Right lobe of liver (tissue), 6 donors: ENCODE measurements at regions not wholly inside any gene's neighbourhood (a gene's known extent, or its start where the extent isn't known, plus 50 kb on each side); places are given as distances from the start of the nearest gene placed in this dataset.
A peak's percentile ranks its signal among the peaks of the same experiment; 100 is the strongest.

ENCODE experiments used
- ATAC-seq, 4 donors: fragments of 200-7000 bp; cut with Tn5 transposase; one replicate each; pipeline ENCODE4 v1.9.1; 2020; ENCODE audit warnings: mild to moderate bottlenecking in 4 of 4, moderate library complexity in 4 of 4
- DNase-seq, 3 donors: peaks; one replicate each; pipeline ENCODE4 v3.0.0-alpha.2; 2020
- H3K27ac ChIP-seq, 3 donors: fragments of 200-600 bp; one replicate each; pipeline ENCODE4 v1.8.0; 2022
- H3K27me3 ChIP-seq, 2 donors: fragments of 200-600 bp; one replicate each; pipeline ENCODE4 v1.8.0; 2022
- H3K36me3 ChIP-seq, 4 donors: fragments of 200-600 bp; sonication (generic) in 1 of 4; one replicate each; pipeline versions ENCODE4 v1.5.1 to v1.8.0; 2017 to 2022; ENCODE audit warnings: control low read depth in 1 of 4
- H3K4me1 ChIP-seq, 4 donors: fragments of 200-600 bp; sonication (generic) in 1 of 4; one replicate each; pipeline versions ENCODE4 v1.5.1 to v1.8.0; 2017 to 2022; ENCODE audit warnings: control low read depth in 1 of 4
- H3K4me3 ChIP-seq, 3 donors: fragments of 200-600 bp; one replicate each; pipeline ENCODE4 v1.8.0; 2022
- H3K9me3 ChIP-seq, 4 donors: fragments of 200-600 bp; sonication (generic) in 1 of 4; one replicate each; pipeline versions ENCODE4 v1.5.1 to v1.8.0; 2017 to 2022; ENCODE audit warnings: control low read depth in 1 of 4
- CTCF ChIP-seq, 4 donors: fragments of 200-600 bp in 3 of 4; fragments of 450-650 bp in 1 of 4; IDR thresholded peaks; one replicate each; pipeline versions ENCODE4 v1.5.1 to v1.8.0; 2016 to 2022; ENCODE audit warnings: antibody characterized with exemption in 4 of 4, mild to moderate bottlenecking in 2 of 4
- POLR2A ChIP-seq: fragments of 450-650 bp; IDR thresholded peaks from one replicate; pipeline ENCODE4 v1.6.1; 2017; ENCODE audit warnings: antibody characterized with exemption, mild to moderate bottlenecking
- WGBS: methylation state at CpG from one replicate; pipeline ENCODE4 v1.1.6; 2018; ENCODE audit warnings: low coverage, low lambda C conversion rate; ENCODE audit not compliant: insufficient coverage; ENCODE audit errors: missing lambda C conversion rate; 5-methylcytosine and 5-hydroxymethylcytosine counted together
- intact Hi-C, 2 donors: fragments of 100-400 bp; cut with DNase I; formaldehyde crosslinking; loops; one replicate each; pipeline versions ENCODE4 v1.11.2 to v1.14.1; 2022
- donor health status: DM: no; HTN: yes; CAD: no.
- donor health status: DM: no; HTN: no; CAD: no.
- donor health status: DM: no; HTN: no; CAD: no.
- donor health status: DM: no; HTN: yes; CAD: no.
- donor health status: DM: no; HTN: yes; CAD: no.

- H3K4me1 ChIP-seq, result no peaks in the 10 kb centered on the region
- ATAC-seq, result no peak
- intact Hi-C loops, result no loop called here
- H3K36me3 ChIP-seq, result no peaks in the 10 kb centered on the region
- 85% methylated on average over 1 of the region's 3 CpGs for WGBS
- H3K4me3 ChIP-seq, result no peak overlapping the region
- no peaks in the 10 kb centered on the region for H3K9me3 ChIP-seq
- no peak overlapping the region for H3K27ac ChIP-seq
- H3K27me3 ChIP-seq, result no peaks in the 10 kb centered on the region
- TF ChIP-seq POLR2A (no peak), CTCF (IDR thresholded peaks at IDR 0.05) (no peak)
- no peak for DNase-seq
These were observed 1057.2 kb upstream of the EDIL3 start for GRCh38 chr5:85441853-85442252.

- H3K36me3 ChIP-seq, result no peaks in the 10 kb centered on the region
- TF ChIP-seq POLR2A (no peak), CTCF (IDR thresholded peaks at IDR 0.05) (no peak)
- no peak for DNase-seq
- intact Hi-C loops, result no loop called here
- H3K27me3 ChIP-seq, result no peaks in the 10 kb centered on the region
- H3K9me3 ChIP-seq, result no peaks in the 10 kb centered on the region
- H3K4me1 ChIP-seq, result peaks cover 0 to 5% (median 0%) of the 10 kb centered on the region in 4 donors
- no peak overlapping the region for H3K27ac ChIP-seq
- 86% methylated on average over 4 of the region's 4 CpGs for WGBS
- no peak overlapping the region for H3K4me3 ChIP-seq
- no peak for ATAC-seq
These were observed 1067.8 kb upstream of the EDIL3 start for GRCh38 chr5:85452322-85453025.

- no peak for TF ChIP-seq CTCF (IDR thresholded peaks at IDR 0.05)
- no peak for TF ChIP-seq POLR2A
- peaks cover 0 to 5% (median 0%) of the 10 kb centered on the region in 4 donors for H3K4me1 ChIP-seq
- ATAC-seq, result peak; percentile 58 to 90 (median 79)
- no peak overlapping the region for H3K27ac ChIP-seq
- no peak for DNase-seq
- H3K9me3 ChIP-seq, result no peaks in the 10 kb centered on the region
- no peak overlapping the region for H3K4me3 ChIP-seq
- no peaks in the 10 kb centered on the region for H3K36me3 ChIP-seq
- intact Hi-C loops, result no loop called here
- no peaks in the 10 kb centered on the region for H3K27me3 ChIP-seq
These were observed 1068.3 kb upstream of the EDIL3 start for GRCh38 chr5:85453026-85453349.

- TF ChIP-seq POLR2A (no peak), CTCF (IDR thresholded peaks at IDR 0.05) (no peak)
- H3K4me1 ChIP-seq, result peaks cover 0 to 7% (median 0%) of the 10 kb centered on the region in 4 donors
- no peak overlapping the region for H3K4me3 ChIP-seq
- WGBS, result 73% methylated on average over 2 of the region's 2 CpGs
- H3K36me3 ChIP-seq, result no peaks in the 10 kb centered on the region
- no peaks in the 10 kb centered on the region for H3K9me3 ChIP-seq
- intact Hi-C loops, result no loop called here
- DNase-seq (no peak), ATAC-seq (no peak)
- no peak overlapping the region for H3K27ac ChIP-seq
- no peaks in the 10 kb centered on the region for H3K27me3 ChIP-seq
These were observed 1073.6 kb upstream of the EDIL3 start for GRCh38 chr5:85458319-85458718.

- ATAC-seq (peak; percentile 48 to 80 (median 74)), DNase-seq (no peak)
- no peaks in the 10 kb centered on the region for H3K27me3 ChIP-seq
- peaks cover 0 to 5% (median 0%) of the 10 kb centered on the region in 4 donors for H3K4me1 ChIP-seq
- no peak overlapping the region for H3K4me3 ChIP-seq
- no peaks in the 10 kb centered on the region for H3K9me3 ChIP-seq
- no peak for TF ChIP-seq CTCF (IDR thresholded peaks at IDR 0.05)
- no peak for TF ChIP-seq POLR2A
- intact Hi-C loops, result no loop called here
- WGBS, result 44% methylated on average over 1 of the region's 1 CpG
- no peaks in the 10 kb centered on the region for H3K36me3 ChIP-seq
- H3K27ac ChIP-seq, result no peak overlapping the region
These were observed 1078.3 kb upstream of the EDIL3 start for GRCh38 chr5:85462957-85463356.
